PFSK-1 (cell line): ENCODE measurements at regions not wholly inside any gene's neighbourhood (a gene's known extent, or its start where the extent isn't known, plus 50 kb on each side); places are given as distances from the start of the nearest gene placed in this dataset.

Experiments
- FOXP2 ChIP-seq: optimal IDR thresholded peaks from 2 replicates; pipeline ENCODE3; 2011; ENCODE audit warnings: borderline replicate concordance, control low read depth, inconsistent platforms; ENCODE audit not compliant: insufficient read depth; ENCODE audit errors: extremely low read length, extremely low read depth
- POLR2AphosphoS5 ChIP-seq: IDR thresholded peaks from 2 replicates; pipeline ENCODE4 v1.6.1; 2012; ENCODE audit warnings: low read depth, mild to moderate bottlenecking, control low read depth, low read length, moderate library complexity
- SIN3A ChIP-seq: IDR thresholded peaks from 2 replicates; pipeline ENCODE4 v1.6.1; 2012; ENCODE audit warnings: mild to moderate bottlenecking, low read length, moderate library complexity, borderline replicate concordance; ENCODE audit not compliant: insufficient read depth
- TAF1 ChIP-seq: IDR thresholded peaks from 2 replicates; pipeline ENCODE4 v1.6.1; 2012; ENCODE audit warnings: low read length, control low read depth, borderline replicate concordance; ENCODE audit not compliant: insufficient read depth
- TF ChIP-seq, protein P1 (sequence below), 2 experiments: IDR thresholded peaks; 2 replicates each; pipeline versions ENCODE4 v1.6.1 to v1.8.0; 2011 to 2012; ENCODE audit warnings: low read depth in 2 of 2, low read length in 2 of 2, control low read depth in 1 of 2, inconsistent platforms in 1 of 2, mild to moderate bottlenecking in 1 of 2, moderate library complexity in 1 of 2; ENCODE audit not compliant: insufficient read depth in 1 of 2

- TF ChIP-seq POLR2AphosphoS5 (no peak), TAF1 (no peak), FOXP2 (no peak), SIN3A (no peak)
- TF ChIP-seq, protein P1, sequence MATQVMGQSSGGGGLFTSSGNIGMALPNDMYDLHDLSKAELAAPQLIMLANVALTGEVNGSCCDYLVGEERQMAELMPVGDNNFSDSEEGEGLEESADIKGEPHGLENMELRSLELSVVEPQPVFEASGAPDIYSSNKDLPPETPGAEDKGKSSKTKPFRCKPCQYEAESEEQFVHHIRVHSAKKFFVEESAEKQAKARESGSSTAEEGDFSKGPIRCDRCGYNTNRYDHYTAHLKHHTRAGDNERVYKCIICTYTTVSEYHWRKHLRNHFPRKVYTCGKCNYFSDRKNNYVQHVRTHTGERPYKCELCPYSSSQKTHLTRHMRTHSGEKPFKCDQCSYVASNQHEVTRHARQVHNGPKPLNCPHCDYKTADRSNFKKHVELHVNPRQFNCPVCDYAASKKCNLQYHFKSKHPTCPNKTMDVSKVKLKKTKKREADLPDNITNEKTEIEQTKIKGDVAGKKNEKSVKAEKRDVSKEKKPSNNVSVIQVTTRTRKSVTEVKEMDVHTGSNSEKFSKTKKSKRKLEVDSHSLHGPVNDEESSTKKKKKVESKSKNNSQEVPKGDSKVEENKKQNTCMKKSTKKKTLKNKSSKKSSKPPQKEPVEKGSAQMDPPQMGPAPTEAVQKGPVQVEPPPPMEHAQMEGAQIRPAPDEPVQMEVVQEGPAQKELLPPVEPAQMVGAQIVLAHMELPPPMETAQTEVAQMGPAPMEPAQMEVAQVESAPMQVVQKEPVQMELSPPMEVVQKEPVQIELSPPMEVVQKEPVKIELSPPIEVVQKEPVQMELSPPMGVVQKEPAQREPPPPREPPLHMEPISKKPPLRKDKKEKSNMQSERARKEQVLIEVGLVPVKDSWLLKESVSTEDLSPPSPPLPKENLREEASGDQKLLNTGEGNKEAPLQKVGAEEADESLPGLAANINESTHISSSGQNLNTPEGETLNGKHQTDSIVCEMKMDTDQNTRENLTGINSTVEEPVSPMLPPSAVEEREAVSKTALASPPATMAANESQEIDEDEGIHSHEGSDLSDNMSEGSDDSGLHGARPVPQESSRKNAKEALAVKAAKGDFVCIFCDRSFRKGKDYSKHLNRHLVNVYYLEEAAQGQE (IDR thresholded peaks at IDR 0.05; ENCODE audit: insufficient read depth in 1 of 2, low read depth in 2 of 2, low read length in 2 of 2), result no peak
These were observed 110.8 kb upstream of the SMURF2 start for GRCh38 chr17:64772845-64773299.

DNA sequence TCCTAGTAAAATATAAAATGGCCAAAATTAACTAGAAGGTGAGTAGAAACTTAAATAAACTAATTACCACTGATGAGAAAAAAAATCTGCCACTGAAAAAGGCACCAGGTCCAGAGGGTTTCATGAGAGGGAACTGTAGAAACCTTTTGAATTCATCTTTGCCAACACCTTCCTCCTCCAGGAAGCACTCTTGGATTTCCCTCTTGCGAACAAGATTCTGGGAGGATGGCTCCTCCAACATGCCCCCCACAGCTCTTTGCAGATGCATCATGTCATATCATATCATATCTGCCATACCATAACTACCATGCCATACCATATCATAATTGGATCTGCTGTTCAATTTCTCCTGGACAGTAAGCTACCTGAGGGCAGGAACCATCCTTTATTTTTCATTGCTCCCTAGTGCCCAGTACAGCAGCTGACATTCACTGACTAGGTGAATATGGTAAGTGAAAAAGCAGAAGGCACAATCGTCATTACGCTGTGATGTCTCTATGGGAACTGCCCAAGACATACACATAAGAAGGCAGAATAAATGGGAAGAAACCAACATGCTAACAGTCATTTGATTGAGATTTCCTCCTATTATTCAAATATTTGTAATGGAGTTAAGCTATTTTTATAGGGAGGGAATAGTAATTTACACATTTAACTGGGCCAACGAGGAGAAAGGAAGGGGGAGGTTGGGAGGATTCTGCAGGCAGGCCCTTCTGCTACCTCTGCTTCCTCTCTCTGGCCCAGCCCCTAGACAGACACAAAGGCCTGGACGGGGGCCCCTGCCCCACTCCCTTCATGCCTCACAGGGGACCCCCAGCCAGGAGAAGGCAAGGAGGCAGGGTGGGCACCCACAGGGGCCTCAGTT is 110.1 kb upstream of the SMURF2 start:
- TF ChIP-seq TAF1 (no peak), POLR2AphosphoS5 (no peak), FOXP2 (no peak), SIN3A (no peak)
- TF ChIP-seq, protein P1 (IDR thresholded peaks at IDR 0.05; ENCODE audit: insufficient read depth in 1 of 2, low read depth in 2 of 2, low read length in 2 of 2), result no peak

GRCh38 chr17:64769712-64770111 is 107.6 kb upstream of the SMURF2 start:
- TF ChIP-seq, protein P1 (IDR thresholded peaks at IDR 0.05; ENCODE audit: insufficient read depth in 1 of 2, low read depth in 2 of 2, low read length in 2 of 2), result no peak
- no peak for TF ChIP-seq FOXP2
- TF ChIP-seq TAF1, result no peak

DNA sequence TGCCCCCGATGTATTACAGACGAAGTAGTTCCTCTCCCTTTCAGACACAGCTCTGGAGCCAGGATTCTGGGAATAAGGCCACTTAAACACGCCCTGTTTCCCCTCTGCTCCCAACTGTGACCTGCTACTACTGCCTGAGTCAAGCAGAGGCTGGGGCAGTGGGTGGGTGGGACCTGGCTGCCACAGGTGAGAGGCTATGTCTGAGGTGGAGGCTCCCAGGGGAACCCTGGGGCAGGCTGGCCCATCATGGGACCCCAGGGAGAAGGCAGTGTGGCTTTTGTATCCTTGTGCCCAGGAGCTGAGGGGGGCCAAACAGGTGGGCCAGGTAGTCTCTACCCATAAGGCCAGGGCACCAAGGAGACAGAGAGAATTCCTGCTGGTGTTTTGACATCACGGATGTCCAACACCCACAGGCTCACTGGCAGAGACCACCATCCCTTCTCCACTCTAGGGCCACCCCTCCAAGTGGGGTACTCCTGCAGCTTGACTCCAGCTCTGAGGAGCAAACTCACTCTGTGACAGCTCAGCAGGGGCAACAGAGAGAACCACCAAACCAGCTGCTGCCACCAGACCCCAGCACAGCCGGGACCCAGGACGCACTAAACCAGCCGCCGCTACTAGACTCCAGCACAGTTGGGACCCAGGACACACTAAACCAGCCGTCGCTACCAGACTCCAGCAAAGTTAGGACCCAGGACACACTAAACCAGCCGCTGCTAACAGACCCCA is 105.3 kb upstream of the SMURF2 start:
- TF ChIP-seq TAF1 (no peak), SIN3A (no peak), POLR2AphosphoS5 (no peak), FOXP2 (no peak)
- TF ChIP-seq, protein P1 (IDR thresholded peaks at IDR 0.05; ENCODE audit: insufficient read depth in 1 of 2, low read depth in 2 of 2, low read length in 2 of 2), result no peak
